GM19397 (cell line): ENCODE measurements at regions not wholly inside any gene's neighbourhood (a gene's known extent, or its start where the extent isn't known, plus 50 kb on each side); places are given as distances from the start of the nearest gene placed in this dataset.

ENCODE experiments used
- ATAC-seq: cut with Tn5 transposase; IDR thresholded peaks from one replicate; pipeline ENCODE4 v1.9.1; 2021; ENCODE audit warnings: mild to moderate bottlenecking, moderate library complexity; ENCODE audit not compliant: unreplicated experiment

DNA sequence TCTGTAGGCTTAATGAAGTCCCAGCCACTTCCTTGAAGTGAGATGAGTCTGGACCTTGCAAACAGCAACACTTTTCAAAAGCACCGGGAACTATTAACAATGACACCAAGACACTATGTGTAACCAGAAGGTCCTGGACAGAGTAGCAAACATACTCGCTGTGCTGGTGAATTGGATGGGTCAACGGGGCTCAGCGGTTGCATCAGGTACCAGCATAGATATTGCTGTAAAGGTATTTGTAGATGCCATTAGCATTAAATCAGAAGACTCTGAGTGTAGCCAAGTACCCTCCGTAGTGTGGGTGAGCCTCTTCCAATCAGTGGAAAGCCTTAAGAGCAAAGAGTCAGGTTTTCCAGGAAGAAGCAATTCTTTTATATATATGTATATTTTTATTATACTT, 140.5 kb downstream of the IRX2 start:
- no peak for ATAC-seq

DNA sequence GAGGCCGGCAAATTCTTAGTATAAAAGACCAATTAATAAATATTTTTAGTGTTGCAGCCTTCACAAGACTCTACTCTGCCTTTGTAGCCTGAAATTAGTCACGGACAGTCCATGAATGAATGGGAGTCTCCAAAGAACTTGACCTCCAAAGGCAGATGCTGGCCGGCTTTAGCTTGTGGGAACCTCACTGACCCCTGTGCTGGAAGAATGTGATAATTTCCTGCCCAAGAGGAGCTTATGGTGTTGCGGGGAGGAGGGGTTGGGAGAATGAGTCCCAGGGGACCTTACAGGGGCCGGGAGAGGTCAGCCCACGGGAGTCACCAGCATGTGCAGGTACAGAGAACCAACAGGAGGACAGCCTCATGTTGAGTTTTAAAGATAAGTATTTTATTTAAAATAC, 143.1 kb downstream of the IRX2 start:
- ATAC-seq: no peak

DNA sequence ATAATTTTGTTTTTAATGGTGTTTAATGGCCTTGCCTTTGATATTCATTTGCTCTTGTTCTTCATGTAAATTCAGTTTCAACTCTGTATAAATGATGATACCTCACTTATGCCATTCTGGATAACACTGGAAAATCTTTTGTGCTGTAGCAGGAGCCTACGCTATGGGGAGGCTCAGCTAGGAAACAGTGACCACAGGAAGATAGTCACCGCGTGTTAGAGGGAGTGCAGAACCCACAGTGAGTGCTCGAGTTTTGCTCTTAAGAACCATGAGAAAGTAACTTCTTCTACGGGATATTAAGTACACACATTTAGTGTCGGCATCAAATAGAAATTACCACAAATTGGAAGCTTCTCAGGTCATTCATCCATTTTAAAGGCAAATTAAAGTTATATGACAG, 143.9 kb downstream of the IRX2 start:
- no peak for ATAC-seq

DNA sequence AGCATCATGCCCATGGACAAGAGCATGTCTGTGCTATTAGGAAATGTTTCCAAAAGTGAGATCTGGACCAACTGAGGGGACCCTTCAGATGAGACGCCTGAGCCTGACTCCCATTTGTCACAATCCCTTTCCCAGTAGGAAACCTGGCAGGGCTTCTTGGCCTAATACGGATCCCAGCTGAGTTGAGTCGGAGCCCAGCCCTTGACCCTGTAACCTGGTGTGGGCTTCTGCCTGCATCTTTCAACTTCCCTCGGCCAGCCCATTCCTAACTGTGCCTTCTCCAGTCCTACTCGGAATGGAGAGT, 148.3 kb downstream of the IRX2 start:
- ATAC-seq: no peak

DNA sequence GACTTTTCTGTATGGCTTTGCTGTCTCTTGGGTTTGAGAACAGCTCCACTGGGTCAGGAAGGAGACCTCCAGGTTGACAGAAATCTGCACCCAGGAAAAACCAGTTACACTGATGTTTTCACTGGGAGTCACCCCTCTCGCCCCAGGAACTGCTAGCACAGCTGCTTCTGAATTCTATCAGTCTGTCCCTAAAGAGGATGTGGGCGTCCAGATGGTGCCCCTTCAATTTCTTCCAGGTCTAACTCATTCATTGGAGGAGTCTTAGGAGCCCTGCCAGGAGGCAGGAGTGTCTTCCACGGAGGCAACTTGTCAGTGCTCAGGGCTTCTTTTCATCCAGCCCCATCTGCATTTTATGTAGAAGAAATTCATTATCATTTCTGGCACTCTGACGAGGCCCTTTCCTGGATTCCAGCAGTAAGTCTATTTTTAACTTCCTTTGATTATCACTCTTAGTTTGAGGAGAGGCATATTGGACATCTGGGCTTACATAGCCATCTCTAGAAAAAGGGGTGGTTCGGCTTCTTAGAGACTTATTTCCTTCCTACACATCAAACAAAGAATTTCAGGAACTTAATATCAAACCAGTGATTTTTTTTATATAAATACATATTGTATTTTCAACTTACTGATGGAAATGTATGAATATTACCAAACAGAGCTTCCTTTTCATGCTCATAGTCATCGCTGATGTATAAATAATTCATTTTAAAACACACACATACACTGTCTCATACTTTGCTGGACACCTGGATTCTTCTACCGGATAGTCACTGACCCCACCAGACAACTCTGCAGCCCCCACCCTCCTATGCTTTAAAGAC, 148.8 kb downstream of the IRX2 start:
- ATAC-seq: no peak

- ATAC-seq: no peak
Measured at GRCh38 chr5:2598503-2598902, 153.0 kb downstream of the IRX2 start.

GRCh38 chr5:2594701-2595100, 156.8 kb downstream of the IRX2 start:
- ATAC-seq: no peak

- ATAC-seq: no peak
Measured at GRCh38 chr5:2592766-2593165, 158.7 kb downstream of the IRX2 start.

- ATAC-seq: no peak
Measured at GRCh38 chr5:2591777-2592453, 159.6 kb downstream of the IRX2 start.

DNA sequence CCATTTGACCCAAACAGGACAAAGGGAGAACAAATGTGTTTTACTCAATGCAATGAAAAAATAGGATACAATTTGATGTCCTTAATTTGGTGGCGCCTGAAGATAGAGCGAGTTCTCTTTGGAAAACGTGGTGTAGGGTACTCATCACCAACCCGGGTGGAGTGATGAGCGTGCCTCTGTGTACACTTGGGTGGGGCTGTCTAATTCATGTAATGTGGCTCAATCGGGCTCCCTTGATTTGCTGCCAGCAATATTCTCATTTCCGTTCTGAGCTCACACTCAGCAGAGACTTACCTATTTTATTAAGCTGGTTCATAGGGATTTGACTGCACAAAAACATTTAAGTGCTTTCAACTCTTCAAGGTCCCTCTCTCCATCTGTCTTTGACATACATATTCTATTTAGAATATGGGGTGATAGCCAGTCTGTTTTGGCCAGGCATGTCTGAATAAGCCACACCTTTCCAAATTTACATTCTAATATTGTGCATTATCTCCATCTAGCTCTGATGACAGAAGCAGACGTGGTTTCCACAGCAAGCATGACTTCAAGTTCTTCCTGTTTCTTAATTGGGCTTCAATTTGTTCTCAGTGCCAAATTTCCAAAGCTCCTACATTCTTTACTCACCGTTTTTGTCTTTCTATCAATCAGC, 162.5 kb downstream of the IRX2 start:
- no peak for ATAC-seq

DNA sequence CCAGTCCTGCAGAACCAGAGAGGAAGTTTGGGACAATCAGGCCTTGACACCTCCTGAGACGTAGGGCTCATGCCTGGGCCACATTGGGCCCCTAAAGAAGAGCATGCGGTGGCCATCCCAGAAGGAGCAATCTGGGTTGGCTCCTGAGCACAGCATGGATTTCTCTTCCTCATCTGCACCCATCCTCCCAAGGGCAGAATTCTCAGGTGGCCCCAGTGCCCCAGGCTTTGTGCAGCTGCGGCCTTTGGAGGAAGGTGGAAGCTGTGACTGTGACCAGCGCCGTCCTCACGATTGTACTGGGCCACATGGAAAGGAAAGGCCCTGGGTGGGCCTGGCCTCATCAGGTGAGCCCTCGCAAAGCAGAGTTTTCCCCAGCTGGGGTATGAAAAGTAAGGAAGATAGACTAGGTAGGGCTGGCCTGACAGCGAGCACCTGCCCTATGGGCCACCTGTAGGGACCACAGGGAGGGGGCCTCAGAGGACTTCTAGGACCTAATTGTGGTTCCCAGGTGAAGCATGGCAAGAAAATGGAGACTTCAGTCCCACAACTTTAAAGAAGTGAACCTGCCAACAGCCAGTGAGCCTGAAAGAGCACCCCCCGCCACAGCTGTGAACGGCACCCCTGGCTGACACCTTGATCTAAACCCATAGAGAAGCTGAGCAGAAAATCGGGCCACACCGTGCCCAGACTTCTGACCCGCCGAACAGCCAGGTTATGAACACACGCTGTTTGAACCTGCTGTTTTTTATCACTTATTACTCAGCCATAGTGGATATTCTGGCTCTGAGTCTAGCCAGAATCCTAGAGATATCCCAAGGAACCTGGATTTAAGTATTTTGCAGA, 164.1 kb downstream of the IRX2 start:
- no peak for ATAC-seq

DNA sequence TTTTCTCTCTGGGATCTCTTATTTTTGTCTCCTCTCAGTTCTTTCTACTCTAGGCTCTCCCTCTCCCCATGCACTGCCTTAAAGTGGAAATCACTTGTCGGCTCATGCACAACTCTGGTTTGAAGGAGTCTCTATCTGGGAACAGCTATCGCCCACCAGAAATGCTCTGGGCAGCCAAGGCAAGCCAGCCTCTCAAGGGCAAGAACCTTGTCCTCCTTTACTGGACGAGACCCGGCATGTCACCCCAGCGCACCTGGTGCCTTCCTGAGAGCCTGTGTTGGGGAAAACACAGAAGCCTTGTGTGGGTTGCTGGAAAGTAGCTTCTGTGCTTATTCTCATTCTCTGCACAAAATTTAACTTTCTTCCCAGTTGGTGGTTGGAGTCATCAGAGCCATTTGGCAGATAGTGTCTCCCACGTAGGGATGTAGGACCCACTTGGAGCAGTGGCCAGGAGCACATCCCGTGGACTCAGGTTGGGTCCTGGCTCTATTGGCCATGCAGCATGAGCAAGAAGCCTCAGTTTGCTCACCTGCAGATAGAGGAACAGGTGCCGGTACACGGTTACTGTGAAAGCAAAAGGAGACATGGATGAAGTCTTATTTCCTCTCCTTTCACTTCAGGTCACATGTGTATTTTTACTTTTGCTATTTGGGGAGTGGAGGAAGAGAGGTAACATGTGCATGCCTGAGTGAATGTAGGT, 165.3 kb downstream of the IRX2 start:
- ATAC-seq: no peak

DNA sequence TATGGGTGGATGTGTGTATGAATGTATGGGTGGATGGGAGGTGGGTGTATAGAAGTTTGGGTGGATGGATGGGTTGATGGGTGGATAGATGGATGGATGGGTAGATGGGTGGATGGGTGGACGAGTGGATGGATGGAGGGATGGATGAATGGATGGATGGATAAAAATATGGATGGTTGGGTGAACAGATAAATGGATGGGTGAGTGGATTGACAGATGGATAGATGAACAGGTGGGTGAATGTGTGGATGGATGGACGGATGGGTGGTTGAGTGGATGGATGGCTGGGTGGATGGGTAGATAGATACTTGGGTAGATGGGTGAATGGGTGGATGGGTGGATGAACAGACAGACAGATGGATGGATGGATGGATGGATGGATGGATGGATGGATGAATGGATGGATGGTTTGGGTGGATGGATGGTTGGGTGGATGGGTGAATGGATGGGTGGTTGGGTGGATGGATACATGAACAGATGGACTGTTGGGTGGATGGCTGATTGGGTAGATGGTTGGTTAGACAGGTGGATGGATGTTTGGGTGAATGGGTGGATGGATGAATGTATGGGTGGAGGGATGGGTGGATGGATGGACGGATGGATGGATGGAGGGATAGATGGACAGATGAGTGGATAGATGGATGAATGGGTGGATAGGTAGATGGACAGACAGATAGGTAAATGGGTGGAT, 166.8 kb downstream of the IRX2 start:
- no peak for ATAC-seq

DNA sequence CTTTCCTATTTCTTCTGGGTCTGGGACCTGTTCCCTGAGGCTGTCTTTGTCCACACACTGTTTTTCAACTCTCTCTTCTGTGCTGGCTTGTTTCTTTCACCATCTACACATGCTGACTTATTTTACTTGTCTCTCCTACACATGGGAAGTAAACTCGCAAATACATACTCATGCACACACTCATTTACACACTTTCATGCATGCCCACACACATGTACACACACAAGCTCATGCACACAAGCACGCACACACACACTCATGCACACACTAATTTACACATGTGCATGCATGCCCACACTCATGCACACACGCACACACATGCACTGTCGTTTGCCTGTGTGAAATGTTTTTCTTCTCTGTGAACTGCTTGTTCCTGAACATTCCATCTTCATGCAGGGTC, 169.0 kb downstream of the IRX2 start:
- no peak for ATAC-seq

DNA sequence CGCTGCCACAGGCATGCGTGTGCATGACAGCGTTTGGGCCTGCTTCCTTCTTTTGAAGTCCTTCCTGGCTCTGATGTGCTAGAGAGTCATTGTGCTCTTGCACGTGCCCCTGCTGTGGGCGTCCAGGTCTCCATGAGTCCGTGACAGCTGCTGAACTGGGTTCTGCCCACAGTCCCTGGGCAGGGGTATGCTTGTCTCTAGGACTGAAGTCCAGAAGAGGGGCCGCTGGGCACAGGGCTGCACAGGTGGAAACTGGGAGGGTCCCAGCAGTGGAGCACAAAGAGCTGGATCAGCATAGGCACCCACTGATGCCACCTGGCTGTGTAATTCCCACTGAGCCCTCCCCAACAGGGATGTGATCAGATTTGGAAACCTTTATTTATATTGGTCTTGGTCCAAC, 169.4 kb downstream of the IRX2 start:
- ATAC-seq: no peak

- no peak for ATAC-seq
Measured at GRCh38 chr5:2581418-2581817, 170.1 kb downstream of the IRX2 start.

DNA sequence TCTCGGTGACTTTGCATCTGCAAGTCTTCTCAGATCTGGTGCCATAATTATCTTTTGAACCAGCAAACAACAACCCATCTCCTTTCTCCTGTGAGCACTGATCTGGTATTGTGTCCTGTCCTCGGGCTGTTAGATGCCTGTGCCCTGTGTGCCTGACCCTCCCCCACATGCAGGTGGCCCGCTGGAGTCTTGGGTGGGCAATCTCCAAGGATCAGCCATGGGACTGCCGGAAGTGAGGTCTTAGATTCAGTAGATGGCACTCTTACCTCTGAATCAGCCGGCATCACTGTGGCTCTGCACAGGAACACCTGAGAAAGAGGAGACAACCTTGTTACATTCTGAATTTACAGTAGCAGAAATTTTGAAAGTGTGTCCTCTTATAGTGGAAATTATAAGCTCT, 172.4 kb downstream of the IRX2 start:
- ATAC-seq: no peak

GRCh38 chr5:2577312-2578036, 174.0 kb downstream of the IRX2 start:
- no peak for ATAC-seq

- no peak for ATAC-seq
Measured at GRCh38 chr5:2576823-2577222, 174.7 kb downstream of the IRX2 start.

- ATAC-seq: no peak
Measured at GRCh38 chr5:2575871-2576270, 175.6 kb downstream of the IRX2 start.
